ENCODE measurements at regions not wholly inside any gene's neighbourhood (a gene's known extent, or its start where the extent isn't known, plus 50 kb on each side); places are given as distances from the start of the nearest gene placed in this dataset.
"Not testable (repeated sequence)": the region's sequence is repeated elsewhere in the genome, so short reads cannot be mapped to it uniquely, and the experiment has no call there.

DNA sequence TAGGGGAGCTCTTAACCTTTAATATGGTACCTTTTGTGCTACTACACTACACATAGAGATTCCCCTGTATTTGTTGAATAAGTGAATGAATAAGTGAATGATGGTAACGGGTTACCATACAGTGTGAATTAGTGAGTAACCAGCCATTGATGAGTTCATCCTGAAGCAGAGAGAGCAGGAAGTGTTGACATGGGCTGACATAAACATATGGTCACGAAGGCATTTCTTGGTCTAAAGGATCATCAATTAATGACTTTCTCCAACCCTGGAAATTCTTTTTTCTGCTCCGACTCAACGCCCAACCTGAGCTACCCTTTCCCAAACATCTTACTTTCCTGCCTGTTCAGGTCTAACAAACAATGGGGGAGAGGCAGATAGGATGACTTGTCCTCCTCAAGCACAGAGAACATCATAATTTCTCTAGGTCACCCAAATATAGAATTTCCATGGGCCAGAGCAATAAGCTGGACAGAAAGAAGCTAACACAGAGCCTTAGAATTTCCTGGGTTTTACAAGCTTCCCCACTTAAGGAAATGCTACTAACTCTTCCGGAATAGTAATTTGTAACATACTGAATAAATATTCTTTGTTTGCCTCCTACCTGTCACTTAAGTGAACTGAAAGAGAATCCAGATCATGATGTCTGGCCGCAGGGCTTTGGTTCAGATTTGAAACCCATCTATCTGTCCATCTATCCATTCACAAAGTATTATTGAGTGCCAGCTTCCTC, 114.7 kb upstream of the NGF start:
- DNase-seq = no peak

DNA sequence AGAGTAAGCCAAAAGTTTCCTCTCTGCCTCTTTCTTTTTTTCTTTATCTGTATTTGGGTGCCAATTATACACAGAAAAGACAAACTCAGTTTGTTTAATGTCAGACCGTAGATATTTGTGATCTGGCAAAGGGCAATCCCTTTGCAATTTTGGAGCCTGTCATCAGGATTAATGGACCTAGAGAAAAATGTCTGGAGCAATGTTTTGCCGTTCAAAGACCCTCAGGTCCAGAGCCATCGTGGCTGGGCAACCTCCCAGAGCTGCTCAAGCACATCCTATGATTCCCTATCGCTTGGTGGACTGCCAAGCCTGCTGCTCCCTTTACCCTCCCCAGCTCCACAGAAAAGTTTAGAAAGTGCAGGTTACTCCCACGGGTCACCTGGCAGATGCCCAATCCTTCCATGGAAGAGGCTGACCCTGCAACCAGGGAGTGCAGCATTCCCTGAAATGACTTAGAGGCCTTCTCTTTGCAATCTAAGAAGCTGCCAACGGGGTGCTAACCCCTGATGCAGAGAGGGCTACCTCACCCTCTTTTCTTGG, 112.5 kb upstream of the NGF start:
- DNase-seq = no peak

DNA sequence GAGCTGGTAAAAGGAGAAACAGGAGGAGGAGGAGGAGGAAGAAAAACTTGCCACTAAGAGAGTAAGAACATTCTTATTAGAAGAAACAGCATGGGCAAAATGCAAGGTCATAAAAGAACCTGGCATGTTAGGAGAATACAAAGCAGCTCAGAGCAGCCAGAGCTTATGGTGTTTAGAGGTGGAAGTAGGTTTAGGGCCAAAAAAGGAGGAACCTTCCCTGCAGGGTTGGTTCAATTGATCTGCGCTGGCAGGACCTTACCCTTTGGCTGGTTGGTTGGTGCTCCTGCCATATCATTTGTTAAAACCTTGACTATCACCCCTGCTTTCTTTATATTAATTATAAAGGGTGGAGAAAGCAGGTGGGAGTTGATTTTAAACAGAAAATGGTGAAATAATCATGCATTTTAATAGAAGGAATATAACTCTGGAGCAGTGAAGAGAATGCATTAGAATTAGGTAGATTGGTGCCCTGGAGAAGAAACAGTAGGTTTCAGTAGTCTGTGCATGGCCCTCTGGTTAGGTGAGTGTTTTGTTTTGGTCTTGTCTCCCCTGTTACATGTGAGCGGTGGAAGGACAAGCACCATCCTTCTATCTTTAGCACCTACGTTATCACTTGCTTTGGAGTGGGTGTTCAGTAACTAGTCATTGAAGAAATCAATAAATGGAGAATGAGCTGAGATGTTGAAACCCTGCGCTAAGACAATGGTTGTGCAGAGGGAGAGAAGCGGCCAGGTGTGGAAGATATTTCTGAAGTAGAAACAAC, 110.4 kb upstream of the NGF start:
- no peak for DNase-seq

DNA sequence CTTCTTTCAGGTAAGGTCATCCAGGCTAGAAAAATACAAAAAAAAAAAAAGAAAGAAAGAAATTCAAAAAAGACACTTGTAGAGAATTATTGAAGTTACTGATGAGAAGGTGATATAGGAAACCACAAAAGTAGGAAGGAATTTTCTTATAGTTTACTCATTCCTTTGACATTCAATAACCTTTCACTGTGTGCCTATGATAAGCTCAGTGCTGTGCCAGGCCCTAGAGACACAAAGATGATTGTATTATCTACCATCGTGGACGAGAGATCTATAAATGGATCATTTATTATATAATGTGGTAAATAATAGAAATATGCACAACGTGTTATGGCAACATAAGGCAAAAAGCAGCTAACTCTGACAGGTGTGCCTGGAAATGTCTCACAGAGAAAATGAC, 109.6 kb upstream of the NGF start:
- no peak for DNase-seq

DNA sequence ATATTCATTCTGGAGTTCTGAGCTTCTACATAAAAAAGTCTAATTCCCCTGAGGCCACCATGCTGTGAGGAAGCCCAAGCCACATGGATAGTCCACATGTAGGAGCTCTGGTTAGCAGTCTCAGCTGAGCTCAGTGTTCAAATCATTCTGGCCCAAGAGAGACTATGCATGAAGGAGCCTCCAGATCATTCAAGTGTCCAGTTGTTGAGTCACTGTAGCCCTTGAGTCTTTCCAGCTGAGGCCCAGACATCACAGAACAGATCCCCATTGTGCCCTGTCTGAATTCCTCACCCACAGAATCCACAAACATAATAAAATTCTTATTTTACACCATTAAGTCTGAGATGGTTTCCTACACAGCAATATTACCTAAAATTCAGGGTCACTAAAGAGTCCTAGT, 107.0 kb upstream of the NGF start:
- DNase-seq = no peak

DNA sequence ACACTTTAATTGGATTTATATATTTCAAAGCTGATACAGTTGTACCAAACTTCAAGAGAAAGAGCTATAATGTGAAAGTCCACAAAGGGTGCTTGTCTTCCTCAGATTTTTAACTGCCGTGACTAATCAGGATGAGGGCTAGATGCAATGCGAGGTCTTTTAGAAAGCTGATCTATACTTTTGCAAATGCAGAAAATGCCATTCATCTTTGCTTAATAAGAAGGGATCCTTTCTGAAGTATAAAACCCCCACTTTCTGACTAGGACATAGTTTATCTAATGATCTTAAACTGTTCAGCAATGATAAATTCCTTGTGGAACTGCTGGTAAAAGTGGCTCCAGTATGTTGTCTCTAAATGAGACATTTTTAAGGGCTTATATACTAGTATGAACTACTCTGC, 102.7 kb upstream of the NGF start:
- DNase-seq = no peak

DNA sequence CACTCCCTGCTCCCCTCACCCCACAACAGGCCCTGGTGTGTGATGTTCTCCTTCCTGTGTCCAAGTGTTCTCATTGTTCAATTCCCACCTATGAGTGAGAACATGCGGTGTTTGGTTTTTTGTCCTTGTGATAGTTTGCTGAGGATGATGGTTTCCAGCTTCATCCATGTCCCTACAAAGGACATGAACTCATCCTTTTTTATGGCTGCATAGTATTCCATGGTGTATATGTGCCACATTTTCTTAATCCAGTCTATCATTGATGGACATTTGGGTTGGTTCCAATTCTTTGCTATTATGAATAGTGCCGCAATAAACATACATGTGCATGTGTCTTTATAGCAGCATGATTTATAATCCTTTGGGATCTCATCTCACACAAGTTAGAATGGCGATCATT, 101.5 kb upstream of the NGF start:
- DNase-seq = not testable (repeated sequence)

DNA sequence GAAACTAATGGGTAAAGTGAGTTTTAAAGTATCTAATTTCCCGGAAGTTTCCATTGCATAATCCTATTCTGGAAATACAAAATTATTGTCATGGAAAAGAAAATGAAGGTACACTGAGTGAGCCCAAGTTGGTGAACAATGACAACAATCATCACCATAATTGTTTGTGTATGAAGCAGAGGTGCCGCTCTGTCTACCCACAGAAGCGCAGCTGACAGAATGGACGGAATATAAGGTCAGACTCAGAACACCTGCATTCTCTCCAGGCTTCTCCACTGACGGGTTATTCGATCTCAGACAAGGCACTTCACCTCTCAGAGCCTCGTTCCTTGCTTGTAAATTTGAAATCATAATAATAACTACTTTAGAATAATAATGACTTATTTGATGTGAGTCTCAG, 99.1 kb upstream of the NGF start:
- no peak for DNase-seq

DNA sequence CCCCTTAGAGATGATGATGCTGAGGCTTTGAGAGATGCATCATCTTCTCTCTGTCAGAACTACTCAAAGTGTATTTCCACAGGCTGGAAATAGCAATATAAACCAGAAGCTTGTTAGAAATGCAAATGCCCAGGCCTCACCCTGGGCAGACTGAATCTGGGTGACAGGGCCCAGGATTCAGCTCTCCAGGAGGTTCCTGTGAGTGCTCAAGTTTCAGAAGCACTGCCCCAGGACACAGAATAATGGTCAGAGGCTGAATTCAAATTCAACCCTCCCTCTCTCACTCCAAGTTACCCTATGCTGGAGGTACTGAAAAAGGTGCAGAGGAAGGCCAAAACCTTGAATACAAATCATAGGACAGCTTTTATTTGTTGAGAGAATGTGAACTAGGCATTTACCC, 98.5 kb upstream of the NGF start:
- no peak for DNase-seq

DNA sequence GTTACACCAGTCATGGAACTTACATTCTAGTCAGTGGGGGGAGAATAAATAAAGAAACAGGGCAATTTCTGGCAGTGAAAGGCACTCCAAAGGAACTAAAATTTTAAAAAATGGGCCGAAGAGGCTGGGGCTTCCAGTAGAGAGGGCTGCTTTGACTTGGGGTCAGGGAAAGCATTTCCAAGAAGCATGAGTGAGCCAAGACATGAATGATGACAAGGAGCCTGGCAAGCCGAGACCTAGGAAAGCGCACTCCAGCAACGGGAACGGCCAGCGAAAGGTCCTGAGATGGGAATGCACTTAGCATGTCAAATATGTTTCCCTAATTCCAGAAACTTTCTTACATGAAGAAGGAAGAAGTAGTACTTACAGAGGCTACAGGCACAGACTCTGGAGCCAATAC, 95.4 kb upstream of the NGF start:
- no peak for DNase-seq

DNA sequence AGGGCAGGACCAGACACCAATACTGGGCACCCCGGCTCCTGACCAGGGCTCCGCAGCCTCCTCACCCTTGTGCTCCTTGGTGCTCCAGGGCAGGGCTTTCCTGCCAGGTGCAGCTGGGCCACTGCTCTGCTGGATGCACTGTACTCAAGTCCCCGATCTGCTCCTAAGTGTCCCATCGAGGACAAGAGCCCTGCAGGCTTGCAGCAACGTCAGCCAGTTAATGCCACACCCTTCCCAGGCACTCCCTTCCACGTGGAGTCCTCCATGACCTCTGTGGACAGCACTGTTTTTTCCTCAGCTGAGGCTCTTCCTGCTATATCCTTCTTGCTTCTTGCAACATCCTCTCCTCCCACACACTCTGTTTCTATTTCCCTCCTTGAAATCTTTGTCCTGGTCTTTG, 94.0 kb upstream of the NGF start:
- DNase-seq = no peak

DNA sequence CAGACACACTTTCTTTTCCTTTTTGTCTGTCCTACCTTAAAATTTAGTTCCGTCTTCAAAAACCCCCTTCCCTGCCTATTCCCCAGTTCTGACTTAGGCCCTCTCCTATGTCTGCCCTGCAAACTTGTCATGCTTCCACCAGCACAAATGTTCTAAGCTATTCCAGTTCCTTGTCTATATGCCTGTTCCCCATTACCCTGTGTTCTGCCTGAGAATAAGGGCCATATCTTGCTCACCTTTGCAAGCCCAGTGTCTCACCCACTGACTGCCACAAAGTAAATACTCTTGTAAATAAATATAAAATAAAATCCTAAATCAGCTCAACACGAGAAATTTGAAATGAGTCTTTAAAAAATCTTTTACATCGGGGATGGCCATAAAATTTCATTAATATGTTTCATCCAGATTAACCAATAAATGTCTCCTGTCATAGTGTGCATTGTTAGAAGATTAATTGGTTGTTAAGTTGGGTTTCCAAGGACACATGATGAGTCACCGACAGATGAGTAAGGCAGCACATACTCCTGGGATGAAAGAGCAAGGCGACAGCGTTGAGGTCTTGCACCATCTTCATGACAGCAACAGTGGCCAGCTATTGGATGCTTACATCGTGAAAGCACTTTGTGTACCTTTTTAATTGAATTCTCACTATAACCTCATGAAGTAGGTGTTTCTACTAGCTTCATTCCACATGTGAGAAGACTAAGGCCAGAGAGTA, 92.6 kb upstream of the NGF start:
- no peak for DNase-seq

DNA sequence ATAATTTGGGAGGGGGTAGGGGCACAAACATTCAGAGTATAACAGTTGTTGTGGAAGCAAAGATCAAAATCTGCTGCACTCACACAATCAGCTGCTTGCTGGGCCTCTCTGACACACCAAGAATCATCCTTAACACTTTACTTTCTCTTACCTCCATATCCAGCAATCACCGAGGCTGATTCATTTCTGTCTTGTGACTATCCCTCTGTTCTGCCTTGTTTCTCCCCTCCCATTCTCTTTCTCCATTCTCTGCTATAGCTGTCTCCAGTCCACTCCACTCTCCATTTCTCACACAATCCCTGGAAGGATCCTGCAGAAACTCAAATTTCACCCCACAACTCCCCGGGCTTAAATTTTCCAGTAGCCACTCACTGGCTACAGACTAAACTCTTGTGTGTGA, 91.8 kb upstream of the NGF start:
- DNase-seq = no peak

DNA sequence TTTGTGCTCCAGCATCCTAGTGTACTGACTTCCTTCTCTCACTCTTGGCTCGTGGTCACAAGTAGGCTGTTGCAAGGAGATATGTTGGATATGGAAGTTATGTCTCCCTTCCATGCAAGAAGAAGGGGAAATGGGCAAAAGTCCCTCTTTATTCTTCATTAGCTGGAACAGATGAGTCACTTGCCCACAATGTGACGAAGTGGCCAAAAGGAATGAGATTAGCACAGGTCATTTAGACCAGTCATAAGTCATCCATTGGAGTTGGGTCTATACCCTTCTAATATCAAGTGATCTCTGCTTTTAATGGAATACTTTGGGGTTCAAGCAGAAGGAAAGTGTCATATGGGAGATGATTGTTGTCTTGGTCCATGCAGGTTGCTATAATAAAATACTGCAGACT, 91.2 kb upstream of the NGF start:
- no peak for DNase-seq

DNA sequence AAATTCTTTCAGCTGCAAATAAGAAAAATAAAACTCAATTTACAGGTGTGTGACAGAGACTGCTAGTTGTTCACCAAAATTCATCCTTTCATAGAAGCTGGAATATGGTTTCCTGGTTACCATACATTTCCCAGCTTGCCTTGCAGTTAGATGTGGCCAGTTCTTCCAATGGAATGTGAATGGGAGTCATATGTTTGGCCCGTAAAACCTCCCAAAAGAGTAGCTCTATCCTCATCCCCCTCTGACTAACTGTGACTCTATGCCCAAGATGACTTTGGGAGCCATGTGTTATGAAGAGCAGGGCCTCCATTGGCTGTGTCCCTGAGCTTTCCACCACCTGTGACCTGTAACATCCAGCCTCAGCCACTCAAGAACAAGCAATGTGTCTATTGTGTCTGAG, 90.6 kb upstream of the NGF start:
- no peak for DNase-seq

DNA sequence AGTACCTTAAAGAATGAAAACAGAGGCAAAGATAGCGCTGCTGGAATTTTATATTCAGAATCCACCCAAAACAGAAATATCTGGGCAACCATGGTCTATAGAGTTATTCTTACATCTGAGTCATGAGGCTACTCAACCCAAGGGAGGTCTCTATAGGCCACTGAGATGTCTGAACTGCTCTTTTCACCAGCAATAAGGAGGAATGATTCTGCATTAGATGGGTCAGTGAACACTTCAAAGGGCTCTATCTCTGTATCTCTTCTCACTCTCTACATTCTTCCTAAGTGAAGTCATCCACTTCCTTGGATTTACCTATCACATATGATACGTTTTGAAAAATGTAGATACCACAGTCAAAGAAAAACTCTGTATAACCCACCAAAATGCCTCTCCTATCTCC, 90.2 kb upstream of the NGF start:
- DNase-seq = no peak

DNA sequence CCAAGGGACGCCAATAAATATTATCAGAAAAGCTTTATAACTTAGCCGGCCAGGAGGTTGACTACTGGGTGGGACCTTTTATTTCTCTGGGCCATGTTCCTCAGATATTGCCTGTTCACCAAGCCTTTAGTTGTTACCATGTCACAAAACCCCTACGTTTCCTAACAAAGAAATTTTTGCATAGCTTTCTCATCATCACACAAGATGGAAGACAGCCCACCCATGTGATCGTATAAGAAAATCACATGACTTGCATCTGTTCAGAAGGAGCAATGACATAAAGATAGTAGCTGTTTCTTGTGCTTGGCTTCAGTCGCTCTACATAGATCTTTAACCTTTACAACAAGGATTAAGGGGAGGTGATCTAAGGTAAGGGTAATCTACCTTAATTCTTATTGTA, 88.9 kb upstream of the NGF start:
- DNase-seq = no peak

DNA sequence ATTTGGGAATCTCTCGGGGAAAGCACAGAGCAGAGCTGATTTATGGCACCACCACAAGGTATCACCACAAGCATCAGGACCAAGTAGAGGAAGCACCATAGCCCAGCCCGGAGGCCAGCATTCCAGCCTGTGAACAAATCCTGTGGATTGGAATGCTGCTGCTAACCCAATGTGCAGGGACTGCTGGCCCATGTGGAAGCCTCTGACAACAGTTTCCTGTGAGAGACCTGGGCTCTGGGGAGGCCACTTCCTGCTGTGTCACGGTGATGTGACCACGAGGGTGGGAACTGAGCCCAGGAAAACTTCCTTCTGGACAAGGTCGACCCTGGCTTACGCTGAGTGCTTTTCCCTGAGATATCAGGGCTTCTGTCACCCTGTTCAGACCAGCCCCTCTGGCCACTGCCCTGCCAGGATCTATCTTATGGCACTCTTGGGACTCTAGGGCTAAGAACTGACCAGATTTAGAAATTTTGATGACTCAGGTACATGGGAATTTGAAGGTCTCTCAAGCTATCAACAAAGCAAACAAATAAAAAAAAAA, 88.3 kb upstream of the NGF start:
- no peak for DNase-seq

DNA sequence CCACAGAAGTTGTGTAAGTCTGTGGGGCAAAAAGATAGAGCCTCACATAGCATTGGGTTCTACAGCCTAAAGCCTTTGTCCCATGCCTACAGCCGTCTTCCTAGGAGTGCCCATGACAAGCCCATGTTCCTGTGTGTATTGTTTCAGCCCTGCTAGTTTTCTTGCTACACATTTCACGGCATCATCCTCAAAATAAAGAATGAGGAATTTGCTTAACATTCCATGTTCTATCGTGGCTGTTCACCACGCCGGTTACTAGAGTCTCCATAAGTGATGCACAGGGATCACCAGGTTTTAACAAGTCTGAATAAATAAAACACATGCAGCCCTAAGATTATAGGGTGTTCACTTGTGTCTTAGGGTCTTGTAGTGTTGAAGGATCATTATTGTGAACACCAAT, 87.4 kb upstream of the NGF start:
- DNase-seq = no peak

DNA sequence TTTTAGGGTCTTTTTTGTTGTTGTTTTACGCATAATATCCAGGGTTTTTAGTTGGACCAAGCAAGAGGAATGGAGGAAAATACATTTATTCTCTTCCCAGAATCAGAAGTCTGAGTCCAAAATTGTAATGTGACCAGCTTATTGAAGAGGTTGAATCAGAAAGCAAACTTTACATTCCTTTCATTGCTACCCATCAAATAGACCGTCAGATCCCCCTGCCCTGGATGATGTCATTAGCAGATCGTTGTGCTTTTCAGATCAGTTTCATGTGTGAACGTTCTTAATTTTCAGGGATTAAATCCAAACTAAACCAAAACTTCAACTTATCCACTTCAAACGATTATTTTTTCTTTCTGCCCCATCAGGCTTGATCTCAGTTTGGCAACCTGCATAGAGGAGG, 85.7 kb upstream of the NGF start:
- no peak for DNase-seq

DNA sequence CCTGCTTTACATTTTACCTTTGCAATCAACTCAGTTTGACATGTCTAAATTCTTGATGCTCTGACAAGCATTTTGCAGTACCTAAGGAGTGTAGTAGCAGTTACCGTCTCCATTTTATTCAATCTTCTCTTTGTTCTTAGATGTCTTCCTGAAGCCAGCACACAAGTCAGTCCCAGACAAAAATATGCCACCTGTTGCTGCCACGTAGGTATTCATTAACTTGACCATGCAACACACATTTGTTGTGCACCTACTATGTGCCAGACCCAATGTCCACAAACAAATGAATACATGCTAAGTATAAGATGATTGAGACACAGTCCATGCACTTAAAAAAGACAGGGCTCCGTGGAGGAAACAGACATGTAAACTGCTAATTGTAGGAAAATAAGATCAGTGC, 81.5 kb upstream of the NGF start:
- DNase-seq = no peak

DNA sequence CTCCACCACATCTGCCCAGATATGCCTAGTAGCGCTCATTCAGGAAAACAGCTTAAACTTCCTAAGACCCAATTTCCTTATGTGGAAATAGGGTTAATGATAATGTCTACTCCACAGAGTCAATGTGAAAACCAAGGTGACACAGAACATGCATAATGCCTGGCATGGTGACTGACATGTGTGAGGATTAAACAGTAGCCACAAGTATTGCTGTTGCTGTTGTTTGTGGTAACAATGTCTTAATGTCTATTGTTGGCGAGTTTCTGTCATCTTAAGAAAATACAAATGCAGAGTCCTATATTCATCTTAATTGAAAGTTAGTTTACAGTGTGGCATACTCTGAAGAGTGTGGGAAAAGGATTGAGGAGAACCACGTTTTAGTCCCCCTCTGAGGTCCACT, 75.6 kb upstream of the NGF start:
- no peak for DNase-seq

DNA sequence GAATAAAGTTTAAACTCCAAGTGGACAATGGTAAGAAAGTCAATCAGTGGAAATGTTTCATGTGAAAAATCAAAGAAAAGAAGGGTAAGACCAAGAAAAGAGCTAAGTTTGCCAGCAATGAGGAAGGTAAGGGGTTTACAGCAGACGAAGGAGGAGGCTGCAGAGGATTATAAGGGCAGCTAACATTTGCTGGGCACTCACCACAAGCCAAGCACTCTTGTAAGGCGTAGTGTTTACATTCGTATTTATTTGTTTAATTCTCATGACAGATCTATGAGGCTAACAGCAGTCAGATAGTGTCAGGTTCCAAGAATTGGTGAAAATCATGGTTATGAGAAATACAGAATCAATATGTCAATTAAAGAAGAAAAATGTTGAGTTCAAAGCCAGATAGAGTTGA, 75.2 kb upstream of the NGF start:
- DNase-seq = no peak

DNA sequence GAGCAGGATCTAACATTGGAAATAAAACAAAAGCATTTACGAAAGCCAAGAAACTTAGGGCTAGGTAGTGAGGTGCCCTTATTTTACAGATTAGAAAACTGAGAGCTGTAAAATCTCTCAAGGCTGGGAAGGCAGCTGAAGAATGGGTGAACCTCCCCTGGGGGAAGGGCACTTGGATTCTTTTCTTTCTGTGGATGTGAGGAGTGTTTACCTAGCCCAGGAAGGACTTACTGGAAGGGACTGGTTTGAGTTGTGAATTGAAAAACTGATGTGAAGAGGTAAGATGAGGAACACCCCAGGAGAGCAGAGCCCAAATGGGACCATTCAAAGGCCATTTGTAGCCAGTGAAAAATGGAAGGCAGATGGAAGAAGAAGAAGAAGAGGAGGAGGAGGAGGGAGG, 74.7 kb upstream of the NGF start:
- DNase-seq = no peak

Measured in stimulated activated CD4-positive, alpha-beta T cell treated with anti-CD3 and anti-CD28 coated beads, Interleukin-4, amount 100 ng/mL, for 1 hour (primary cell).